Memory B cell (primary cell): ENCODE measurements at regions not wholly inside any gene's neighbourhood (a gene's known extent, or its start where the extent isn't known, plus 50 kb on each side); places are given as distances from the start of the nearest gene placed in this dataset.

Experiments used
- ATAC-seq: fragments of 150-1000 bp; cut with Tn5 transposase; 2 replicates; pipeline ENCODE4 v1.10.0; 2021; ENCODE audit warnings: low read depth, mild to moderate bottlenecking, moderate library complexity
- DNase-seq, 2 donors: peaks; one replicate each; pipeline ENCODE4 v3.0.0; 2022; ENCODE audit warnings: low spot score in 2 of 2
- H3K27ac Mint-ChIP-seq: one replicate; pipeline ENCODE4 v1.8.0; 2022; ENCODE audit warnings: mild to moderate bottlenecking, moderate library complexity, mixed read lengths
- H3K27me3 Mint-ChIP-seq: one replicate; pipeline ENCODE4 v1.8.0; 2022; ENCODE audit warnings: mixed read lengths
- H3K36me3 Mint-ChIP-seq: one replicate; pipeline ENCODE4 v1.8.0; 2022; ENCODE audit warnings: mild to moderate bottlenecking, mixed read lengths
- H3K4me1 Mint-ChIP-seq: one replicate; pipeline ENCODE4 v1.8.0; 2022; ENCODE audit warnings: mixed read lengths
- H3K4me3 Mint-ChIP-seq: one replicate; pipeline ENCODE4 v1.8.0; 2022; ENCODE audit warnings: mild to moderate bottlenecking, moderate library complexity, mixed read lengths
- H3K9me3 Mint-ChIP-seq: one replicate; pipeline ENCODE4 v1.8.0; 2022; ENCODE audit warnings: mixed read lengths

- Mint-ChIP-seq H3K27me3 (no peaks in the 10 kb centered on the region), H3K27ac (no peak overlapping the region), H3K4me1 (peaks cover 9% of the 10 kb centered on the region), H3K9me3 (no peaks in the 10 kb centered on the region), H3K36me3 (no peaks in the 10 kb centered on the region), H3K4me3 (no peak overlapping the region)
- DNase-seq: no peak
- no peak for ATAC-seq
Observed at GRCh38 chr6:14783594-14783993, 462.3 kb upstream of the JARID2 start.

- Mint-ChIP-seq H3K36me3 (no peaks in the 10 kb centered on the region), H3K27ac (no peak overlapping the region), H3K4me1 (peaks cover 9% of the 10 kb centered on the region), H3K27me3 (no peaks in the 10 kb centered on the region), H3K9me3 (no peaks in the 10 kb centered on the region), H3K4me3 (no peak overlapping the region)
- DNase-seq: no peak
- no peak for ATAC-seq
Observed at GRCh38 chr6:14784596-14785492, 461.0 kb upstream of the JARID2 start.

GRCh38 chr6:14785493-14785790 lies 460.4 kb upstream of the JARID2 start:
- H3K27ac Mint-ChIP-seq: no peak overlapping the region

GRCh38 chr6:14786008-14786407 lies 459.9 kb upstream of the JARID2 start:
- H3K27me3 Mint-ChIP-seq: no peaks in the 10 kb centered on the region
- no peaks in the 10 kb centered on the region for H3K9me3 Mint-ChIP-seq
- H3K4me1 Mint-ChIP-seq: peaks cover 9% of the 10 kb centered on the region
- DNase-seq (no peak), ATAC-seq (no peak)
- H3K27ac Mint-ChIP-seq: no peak overlapping the region
- H3K36me3 Mint-ChIP-seq: no peaks in the 10 kb centered on the region
- H3K4me3 Mint-ChIP-seq: no peak overlapping the region

More at GRCh38 chr6:14785493-14785790, 460.4 kb upstream of the JARID2 start:
- ATAC-seq (no peak), DNase-seq (no peak)
- Mint-ChIP-seq H3K27me3 (no peaks in the 10 kb centered on the region), H3K4me3 (no peak overlapping the region), H3K36me3 (no peaks in the 10 kb centered on the region), H3K9me3 (no peaks in the 10 kb centered on the region), H3K4me1 (peaks cover 9% of the 10 kb centered on the region)

- H3K36me3 Mint-ChIP-seq: no peaks in the 10 kb centered on the region
- no peaks in the 10 kb centered on the region for H3K9me3 Mint-ChIP-seq
- ATAC-seq (no peak), DNase-seq (no peak)
- no peaks in the 10 kb centered on the region for H3K27me3 Mint-ChIP-seq
- H3K4me3 Mint-ChIP-seq: no peak overlapping the region
- H3K27ac Mint-ChIP-seq: no peak overlapping the region
- H3K4me1 Mint-ChIP-seq: peaks cover 9% of the 10 kb centered on the region
Observed at GRCh38 chr6:14786455-14786854, 459.4 kb upstream of the JARID2 start.

- H3K27me3 Mint-ChIP-seq: no peaks in the 10 kb centered on the region
- no peak overlapping the region for H3K27ac Mint-ChIP-seq
- H3K36me3 Mint-ChIP-seq: no peaks in the 10 kb centered on the region
- no peak overlapping the region for H3K4me3 Mint-ChIP-seq
- H3K4me1 Mint-ChIP-seq: peaks cover 5% of the 10 kb centered on the region
- H3K9me3 Mint-ChIP-seq: no peaks in the 10 kb centered on the region
- ATAC-seq (no peak), DNase-seq (no peak)
Observed at GRCh38 chr6:14787250-14787649, 458.6 kb upstream of the JARID2 start.

GRCh38 chr6:14787677-14788076 lies 458.2 kb upstream of the JARID2 start:
- DNase-seq (no peak), ATAC-seq (no peak)
- Mint-ChIP-seq H3K27me3 (no peaks in the 10 kb centered on the region), H3K4me3 (no peak overlapping the region), H3K36me3 (no peaks in the 10 kb centered on the region), H3K9me3 (no peaks in the 10 kb centered on the region), H3K27ac (no peak overlapping the region), H3K4me1 (peaks cover 5% of the 10 kb centered on the region)

- Mint-ChIP-seq H3K27ac (no peak overlapping the region), H3K4me3 (no peak overlapping the region), H3K9me3 (no peaks in the 10 kb centered on the region), H3K27me3 (no peaks in the 10 kb centered on the region), H3K36me3 (no peaks in the 10 kb centered on the region), H3K4me1 (peaks cover 4% of the 10 kb centered on the region)
- no peak for ATAC-seq
- no peak for DNase-seq
Observed at GRCh38 chr6:14789996-14790395, 455.9 kb upstream of the JARID2 start.

- Mint-ChIP-seq H3K9me3 (no peaks in the 10 kb centered on the region), H3K4me3 (no peak overlapping the region), H3K36me3 (no peaks in the 10 kb centered on the region), H3K27ac (no peak overlapping the region), H3K4me1 (peaks cover 3% of the 10 kb centered on the region), H3K27me3 (no peaks in the 10 kb centered on the region)
- ATAC-seq (no peak), DNase-seq (no peak)
Observed at GRCh38 chr6:14790976-14791375, 454.9 kb upstream of the JARID2 start.

- ATAC-seq (no peak), DNase-seq (no peak)
- Mint-ChIP-seq H3K27ac (no peak overlapping the region), H3K4me1 (peaks cover 3% of the 10 kb centered on the region), H3K36me3 (no peaks in the 10 kb centered on the region), H3K9me3 (no peaks in the 10 kb centered on the region), H3K27me3 (no peaks in the 10 kb centered on the region), H3K4me3 (no peak overlapping the region)
Observed at GRCh38 chr6:14791526-14791925, 454.3 kb upstream of the JARID2 start.

GRCh38 chr6:14792118-14792955 lies 453.5 kb upstream of the JARID2 start:
- no peak overlapping the region for H3K27ac Mint-ChIP-seq

GRCh38 chr6:14795451-14795850 lies 450.4 kb upstream of the JARID2 start:
- no peak overlapping the region for H3K4me3 Mint-ChIP-seq
- H3K27ac Mint-ChIP-seq: no peak overlapping the region
- H3K36me3 Mint-ChIP-seq: peaks cover 5% of the 10 kb centered on the region
- H3K27me3 Mint-ChIP-seq: peaks cover 5% of the 10 kb centered on the region
- peaks cover 4% of the 10 kb centered on the region for H3K9me3 Mint-ChIP-seq
- no peak for DNase-seq
- no peak for ATAC-seq
- peaks cover 10% of the 10 kb centered on the region for H3K4me1 Mint-ChIP-seq

More at GRCh38 chr6:14792118-14792955, 453.5 kb upstream of the JARID2 start:
- ATAC-seq (no peak), DNase-seq (no peak)
- Mint-ChIP-seq H3K27me3 (no peaks in the 10 kb centered on the region), H3K9me3 (no peaks in the 10 kb centered on the region), H3K4me1 (peaks cover 3% of the 10 kb centered on the region), H3K4me3 (no peak overlapping the region), H3K36me3 (no peaks in the 10 kb centered on the region)

GRCh38 chr6:14796974-14797762 lies 448.7 kb upstream of the JARID2 start:
- Mint-ChIP-seq H3K9me3 (peaks cover 4% of the 10 kb centered on the region), H3K27ac (no peak overlapping the region), H3K36me3 (peaks cover 5% of the 10 kb centered on the region), H3K27me3 (peaks cover 5% of the 10 kb centered on the region), H3K4me3 (no peak overlapping the region), H3K4me1 (peaks cover 10% of the 10 kb centered on the region)
- ATAC-seq (no peak), DNase-seq (no peak)
